Panc1 (cell line): ENCODE measurements at regions not wholly inside any gene's neighbourhood (a gene's known extent, or its start where the extent isn't known, plus 50 kb on each side); places are given as distances from the start of the nearest gene placed in this dataset.
"Not testable (repeated sequence)": the region's sequence is repeated elsewhere in the genome, so short reads cannot be mapped to it uniquely, and the experiment has no call there.

ENCODE experiments used
- ATAC-seq: fragments of 200-7000 bp; cut with Tn5 transposase; 2 replicates; pipeline ENCODE4 v1.9.1; 2020; ENCODE audit warnings: mild to moderate bottlenecking, moderate library complexity
- BruUV-seq: library from RNA; stranded (reverse); fragments of 400-500 nt; replicated peaks from 2 replicates; lab custom pipeline; 2021; lab: Mats Ljungman, UMichigan
- CTCF ChIA-PET: fragments of 300-600 bp; sonication (Branson Sonifier 250); formaldehyde crosslinking; loops from one replicate; lab custom pipeline; 2022; ENCODE audit warnings: antibody characterized with exemption; lab: Charles Lee
- POLR2A ChIA-PET: fragments of 300-600 bp; sonication (Branson Sonifier 250); formaldehyde crosslinking; loops from one replicate; lab custom pipeline; 2022; ENCODE audit warnings: antibody characterized with exemption; lab: Charles Lee
- DNase-seq: peaks from one replicate; pipeline ENCODE4 v3.0.0-alpha.2; 2010; ENCODE audit warnings: low read depth, low spot score
- H3K27ac ChIP-seq: 2 replicates; pipeline ENCODE4 v1.5.1; 2011; ENCODE audit warnings: mild to moderate bottlenecking, low read length, inconsistent platforms
- H3K27me3 ChIP-seq: fragments of 200-500 bp; sonication (Bioruptor generic); 2 replicates; pipeline ENCODE4 v1.6.0; 2014; ENCODE audit warnings: low read length, inconsistent platforms; ENCODE audit not compliant: control insufficient read depth, insufficient read depth
- H3K36me3 ChIP-seq: fragments of 200-500 bp; sonication (Bioruptor generic); 2 replicates; pipeline ENCODE4 v1.5.1; 2014; ENCODE audit warnings: inconsistent platforms, mild to moderate bottlenecking, low read length, moderate library complexity; ENCODE audit not compliant: control insufficient read depth, insufficient read depth
- H3K4me1 ChIP-seq: 2 replicates; pipeline ENCODE4 v1.5.1; 2011; ENCODE audit warnings: inconsistent platforms, mild to moderate bottlenecking, low read length, moderate library complexity; ENCODE audit not compliant: control insufficient read depth, insufficient read depth
- H3K4me3 ChIP-seq, 2 experiments: 2 replicates each; pipeline ENCODE4 v1.5.1; 2011 to 2012; ENCODE audit warnings: low read depth in 2 of 2, low read length in 2 of 2, mild to moderate bottlenecking in 2 of 2, inconsistent platforms in 1 of 2, moderate library complexity in 1 of 2
- H3K9me3 ChIP-seq: fragments of 200-500 bp; sonication (Bioruptor generic); 2 replicates; pipeline ENCODE4 v1.5.1; 2014; ENCODE audit warnings: low read depth, mild to moderate bottlenecking, inconsistent platforms, low read length, moderate library complexity; ENCODE audit not compliant: control insufficient read depth, insufficient read depth
- CTCF ChIP-seq: fragments of 450-650 bp; IDR thresholded peaks from 2 replicates; pipeline ENCODE4 v1.5.1; 2017; ENCODE audit warnings: mild to moderate bottlenecking
- POLR2AphosphoS5 ChIP-seq: IDR thresholded peaks from 2 replicates; pipeline ENCODE4 v1.6.1; 2012; ENCODE audit warnings: mild to moderate bottlenecking, low read depth, low read length, moderate library complexity
- REST ChIP-seq, 2 experiments: IDR thresholded peaks; 2 replicates each; pipeline ENCODE4 v1.6.1; 2011 to 2012; ENCODE audit warnings: low read depth in 2 of 2, control low read depth in 1 of 2, low read length in 1 of 2, mild to moderate bottlenecking in 1 of 2, moderate library complexity in 1 of 2; ENCODE audit not compliant: insufficient read depth in 1 of 2
- SIN3A ChIP-seq: IDR thresholded peaks from 2 replicates; pipeline ENCODE4 v1.6.1; 2012; ENCODE audit warnings: low read depth, mild to moderate bottlenecking, low read length, moderate library complexity, borderline replicate concordance; ENCODE audit not compliant: insufficient read depth
- TCF7L2 ChIP-seq: IDR thresholded peaks from 2 replicates; pipeline ENCODE4 v1.6.1; 2011; ENCODE audit warnings: mild to moderate bottlenecking, low read depth, low read length, inconsistent platforms
- in situ Hi-C: cut with HindIII; loops from 2 replicates; pipeline ENCODE4 v1.10.0; 2016; ENCODE audit warnings: low sequenced_read_pairs, low pct_unique_long_range_greater_than_20kb
- intact Hi-C: fragments of 100-400 bp; cut with micrococcal nuclease; formaldehyde crosslinking; loops from one replicate; pipeline ENCODE4 v1.10.0; 2022; ENCODE audit not compliant: unreplicated experiment

- H3K9me3 ChIP-seq, DNase-seq, POLR2A ChIA-PET, H3K27me3 ChIP-seq, H3K27ac ChIP-seq, in situ Hi-C loops, BruUV-seq, ATAC-seq, H3K4me3 ChIP-seq, intact Hi-C loops: not testable (repeated sequence)
- Histone ChIP-seq H3K36me3 (peaks cover 10% of the 10 kb centered on the region), H3K4me1 (peaks cover 11% of the 10 kb centered on the region)
- CTCF ChIA-PET, result interaction anchor here (0.7 kb wide), 1 partner anchor 43 kb away, joined by 4 read pairs; no protein-coding TSS in a partner anchor
Measured at GRCh38 chr7:66554842-66555430, 73.7 kb upstream of the KCTD7 start.

- Histone ChIP-seq H3K9me3 (no peaks in the 10 kb centered on the region), H3K4me3 (no peak overlapping the region), H3K36me3 (peaks cover 10% of the 10 kb centered on the region), H3K27me3 (no peaks in the 10 kb centered on the region), H3K4me1 (peaks cover 11% of the 10 kb centered on the region), H3K27ac (no peak overlapping the region)
- intact Hi-C loops, result no loop called here
- POLR2A ChIA-PET, result no interaction called here
- BruUV-seq, result no TSS peak
- CTCF ChIA-PET, result no interaction called here
- DNase-seq (no peak), ATAC-seq (no peak)
- TF ChIP-seq REST (IDR thresholded peaks at IDR 0.05; ENCODE audit: insufficient read depth in 1 of 2, low read depth in 2 of 2, low read length in 1 of 2) (no peak), SIN3A (no peak), TCF7L2 (no peak), CTCF (no peak), POLR2AphosphoS5 (no peak)
- in situ Hi-C loops, result no loop called here
Measured at GRCh38 chr7:66556177-66556548, 72.5 kb upstream of the KCTD7 start.

GRCh38 chr7:66556549-66557213 lies 72.0 kb upstream of the KCTD7 start:
- in situ Hi-C loops, result no loop called here
- BruUV-seq, result no TSS peak
- Histone ChIP-seq H3K9me3 (no peaks in the 10 kb centered on the region), H3K4me3 (no peak overlapping the region), H3K27ac (no peak overlapping the region), H3K27me3 (no peaks in the 10 kb centered on the region), H3K36me3 (peaks cover 10% of the 10 kb centered on the region), H3K4me1 (peaks cover 11% of the 10 kb centered on the region)
- no peak for TF ChIP-seq REST (IDR thresholded peaks at IDR 0.05; ENCODE audit: insufficient read depth in 1 of 2, low read depth in 2 of 2, low read length in 1 of 2)
- no peak for TF ChIP-seq POLR2AphosphoS5
- no peak for TF ChIP-seq CTCF
- TF ChIP-seq SIN3A, result no peak
- TF ChIP-seq TCF7L2, result no peak
- ATAC-seq (no peak), DNase-seq (no peak)
- ChIA-PET CTCF (interaction anchor here (1.3 kb wide), 1 partner anchor 19 kb away, joined by 3 read pairs; no protein-coding TSS in a partner anchor), POLR2A (no interaction called here)
- intact Hi-C loops, result no loop called here
